ENCODE measurements at regions not wholly inside any gene's neighbourhood (a gene's known extent, or its start where the extent isn't known, plus 50 kb on each side); places are given as distances from the start of the nearest gene placed in this dataset.

DNA sequence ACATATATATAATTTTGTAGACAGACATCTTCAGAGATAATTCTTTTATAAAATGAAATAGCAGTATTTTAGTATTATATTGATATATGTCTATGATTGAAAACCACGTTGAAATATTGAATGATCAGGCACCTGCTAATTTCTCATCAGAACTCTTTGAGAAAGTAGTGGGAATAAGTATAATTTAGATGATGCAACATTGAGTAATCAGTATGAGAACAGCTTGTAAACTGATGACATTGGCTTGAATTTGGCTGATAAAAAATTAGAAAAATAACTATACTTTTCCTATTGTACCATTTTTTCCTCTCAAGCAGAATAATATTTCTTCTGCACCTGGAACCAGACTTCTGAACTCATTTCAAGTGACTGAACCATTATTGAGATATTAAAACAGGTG lies 1316.8 kb downstream of the NCAM2 start:
- H3K9ac ChIP-seq (ENCODE audit: low read length), result no peak overlapping the region
- H3K9me2 ChIP-seq (replicated peaks; ENCODE audit: insufficient read depth, low read length), result no peaks in the 10 kb centered on the region
- no peak overlapping the region for H2AFZ ChIP-seq (ENCODE audit: low read depth, low read length, severe bottlenecking)
- H3K9me3 ChIP-seq (ENCODE audit: insufficient read depth, low read length), result peaks cover 12% of the 10 kb centered on the region; the same call in 1 of the 2 replicates
- H3K27ac ChIP-seq (ENCODE audit: low read depth, low read length), result no peak overlapping the region
- no peaks in the 10 kb centered on the region for H3K27me3 ChIP-seq (ENCODE audit: low read length)
- H3K4me3 ChIP-seq (ENCODE audit: insufficient read depth, low read length, poor library complexity, severe bottlenecking), result no peak overlapping the region
- TF ChIP-seq EZH2phosphoT487 (conservative IDR thresholded peaks at IDR 0.05; ENCODE audit: low read length), result no peak
- TF ChIP-seq, protein P1, sequence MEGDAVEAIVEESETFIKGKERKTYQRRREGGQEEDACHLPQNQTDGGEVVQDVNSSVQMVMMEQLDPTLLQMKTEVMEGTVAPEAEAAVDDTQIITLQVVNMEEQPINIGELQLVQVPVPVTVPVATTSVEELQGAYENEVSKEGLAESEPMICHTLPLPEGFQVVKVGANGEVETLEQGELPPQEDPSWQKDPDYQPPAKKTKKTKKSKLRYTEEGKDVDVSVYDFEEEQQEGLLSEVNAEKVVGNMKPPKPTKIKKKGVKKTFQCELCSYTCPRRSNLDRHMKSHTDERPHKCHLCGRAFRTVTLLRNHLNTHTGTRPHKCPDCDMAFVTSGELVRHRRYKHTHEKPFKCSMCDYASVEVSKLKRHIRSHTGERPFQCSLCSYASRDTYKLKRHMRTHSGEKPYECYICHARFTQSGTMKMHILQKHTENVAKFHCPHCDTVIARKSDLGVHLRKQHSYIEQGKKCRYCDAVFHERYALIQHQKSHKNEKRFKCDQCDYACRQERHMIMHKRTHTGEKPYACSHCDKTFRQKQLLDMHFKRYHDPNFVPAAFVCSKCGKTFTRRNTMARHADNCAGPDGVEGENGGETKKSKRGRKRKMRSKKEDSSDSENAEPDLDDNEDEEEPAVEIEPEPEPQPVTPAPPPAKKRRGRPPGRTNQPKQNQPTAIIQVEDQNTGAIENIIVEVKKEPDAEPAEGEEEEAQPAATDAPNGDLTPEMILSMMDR (IDR thresholded peaks at IDR 0.05; ENCODE audit: insufficient read depth, low read length, poor library complexity, severe bottlenecking), result no peak
- H3K4me2 ChIP-seq (ENCODE audit: low read depth, low read length, poor library complexity, severe bottlenecking), result no peak overlapping the region
- H4K20me1 ChIP-seq (ENCODE audit: low read depth, low read length), result no peaks in the 10 kb centered on the region
- no peaks in the 10 kb centered on the region for H3F3A ChIP-seq (ENCODE audit: insufficient read depth)
- no peaks in the 10 kb centered on the region for H3K36me3 ChIP-seq (ENCODE audit: low read length)
- no peaks in the 10 kb centered on the region for H3K79me2 ChIP-seq (ENCODE audit: insufficient read depth, low read length)

DNA sequence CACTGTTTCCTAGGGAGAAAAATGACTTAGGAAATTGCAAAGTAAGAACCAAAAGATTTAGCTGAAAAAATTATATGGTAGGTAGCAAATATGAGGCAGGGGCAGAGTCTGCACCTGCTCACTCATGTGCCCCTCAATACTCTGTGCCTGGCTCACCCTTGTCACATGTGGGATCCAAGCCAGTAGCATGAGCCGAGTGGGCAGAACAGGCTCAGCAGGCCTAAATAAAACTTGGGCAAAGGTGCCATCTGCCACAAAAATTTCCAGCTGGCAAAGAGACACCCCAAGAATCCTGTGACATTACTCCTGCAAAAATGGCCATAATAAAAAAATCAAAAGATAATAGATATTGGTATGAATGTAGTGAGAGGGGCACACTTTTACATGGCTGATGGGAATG lies 1321.2 kb downstream of the NCAM2 start:
- Histone ChIP-seq H3K9me2 (replicated peaks; ENCODE audit: insufficient read depth, low read length) (no peaks in the 10 kb centered on the region), H3K27ac (ENCODE audit: low read depth, low read length) (no peak overlapping the region), H3K79me2 (ENCODE audit: insufficient read depth, low read length) (no peaks in the 10 kb centered on the region), H3K36me3 (ENCODE audit: low read length) (no peaks in the 10 kb centered on the region), H3K4me2 (ENCODE audit: low read depth, low read length, poor library complexity, severe bottlenecking) (no peak overlapping the region), H3K9ac (ENCODE audit: low read length) (no peak overlapping the region), H3F3A (ENCODE audit: insufficient read depth) (no peaks in the 10 kb centered on the region), H2AFZ (ENCODE audit: low read depth, low read length, severe bottlenecking) (no peak overlapping the region), H3K9me3 (ENCODE audit: insufficient read depth, low read length) (peaks cover 4% of the 10 kb centered on the region; the same call in 1 of the 2 replicates), H3K27me3 (ENCODE audit: low read length) (no peaks in the 10 kb centered on the region), H3K4me3 (ENCODE audit: insufficient read depth, low read length, poor library complexity, severe bottlenecking) (no peak overlapping the region), H4K20me1 (ENCODE audit: low read depth, low read length) (no peaks in the 10 kb centered on the region)
- TF ChIP-seq, protein P1 (IDR thresholded peaks at IDR 0.05; ENCODE audit: insufficient read depth, low read length, poor library complexity, severe bottlenecking), result no peak
- no peak for TF ChIP-seq EZH2phosphoT487 (conservative IDR thresholded peaks at IDR 0.05; ENCODE audit: low read length)

DNA sequence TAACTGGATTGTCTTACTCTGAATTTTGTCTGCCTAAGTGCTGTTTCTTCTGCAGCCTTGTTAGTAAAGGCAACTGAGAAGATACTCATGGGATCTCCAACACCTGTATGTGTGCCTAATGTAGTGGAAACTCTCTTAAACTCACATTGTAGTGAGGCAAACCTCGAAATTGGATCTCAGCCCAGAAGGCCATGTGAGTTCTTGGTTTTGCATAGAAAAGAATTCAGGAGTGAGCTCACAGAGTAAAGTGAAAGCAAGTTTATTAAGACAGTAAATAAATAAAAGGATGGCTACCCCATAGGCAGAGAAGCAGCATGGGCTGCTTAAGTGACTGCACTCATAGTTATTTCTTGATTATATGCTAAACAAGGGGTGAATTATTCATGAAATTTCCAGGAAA lies 1344.7 kb downstream of the NCAM2 start:
- TF ChIP-seq, protein P1 (IDR thresholded peaks at IDR 0.05; ENCODE audit: insufficient read depth, low read length, poor library complexity, severe bottlenecking), result no peak
- TF ChIP-seq EZH2phosphoT487 (conservative IDR thresholded peaks at IDR 0.05; ENCODE audit: low read length), result no peak
- Histone ChIP-seq H3K27ac (ENCODE audit: low read depth, low read length) (no peak overlapping the region), H3K9me3 (ENCODE audit: insufficient read depth, low read length) (no peaks in the 10 kb centered on the region), H3K4me2 (ENCODE audit: low read depth, low read length, poor library complexity, severe bottlenecking) (peak overlapping the region; percentile 28), H3K9ac (ENCODE audit: low read length) (no peak overlapping the region), H3K4me3 (ENCODE audit: insufficient read depth, low read length, poor library complexity, severe bottlenecking) (no peak overlapping the region), H4K20me1 (ENCODE audit: low read depth, low read length) (no peaks in the 10 kb centered on the region), H3K79me2 (ENCODE audit: insufficient read depth, low read length) (no peaks in the 10 kb centered on the region), H3K9me2 (replicated peaks; ENCODE audit: insufficient read depth, low read length) (no peaks in the 10 kb centered on the region), H3K36me3 (ENCODE audit: low read length) (no peaks in the 10 kb centered on the region), H3K27me3 (ENCODE audit: low read length) (no peaks in the 10 kb centered on the region), H2AFZ (ENCODE audit: low read depth, low read length, severe bottlenecking) (peak overlapping the region; percentile 2), H3F3A (ENCODE audit: insufficient read depth) (no peaks in the 10 kb centered on the region)
